H1 (cell line): ENCODE measurements at regions not wholly inside any gene's neighbourhood (a gene's known extent, or its start where the extent isn't known, plus 50 kb on each side); places are given as distances from the start of the nearest gene placed in this dataset.

Source experiments
- BCL11A ChIP-seq, 2 experiments: IDR thresholded peaks; one replicate each; pipeline ENCODE4 v1.6.1; 2011; ENCODE audit warnings: low read depth in 2 of 2, low read length in 2 of 2, mild to moderate bottlenecking in 2 of 2
- CTCF ChIP-seq, 3 experiments: IDR thresholded peaks; 1 replicate in 2 of 3; 2 replicates in 1 of 3; pipeline versions ENCODE4 v1.5.1 to v1.6.1; 2011; ENCODE audit warnings: low read length in 3 of 3, mild to moderate bottlenecking in 3 of 3, inconsistent platforms in 2 of 3, low read depth in 1 of 3, moderate library complexity in 1 of 3; ENCODE audit not compliant: insufficient read depth in 1 of 3; ENCODE audit errors: control extremely low read depth in 1 of 3

- TF ChIP-seq BCL11A (IDR thresholded peaks at IDR 0.05; ENCODE audit: low read depth in 2 of 2, low read length in 2 of 2): no peak
- no peak for TF ChIP-seq CTCF (IDR thresholded peaks at IDR 0.05; ENCODE audit: control extremely low read depth in 1 of 3, insufficient read depth in 1 of 3, low read depth in 1 of 3, low read length in 3 of 3)
These were observed 196.1 kb downstream of the AMY1C start (continued) for GRCh38 chr1:103945774-103946173.
